HPDE6-E6E7 (cell line): ENCODE measurements at regions not wholly inside any gene's neighbourhood (a gene's known extent, or its start where the extent isn't known, plus 50 kb on each side); places are given as distances from the start of the nearest gene placed in this dataset.
A peak's percentile ranks its signal among the peaks of the same experiment; 100 is the strongest.
"Not testable (repeated sequence)": the region's sequence is repeated elsewhere in the genome, so short reads cannot be mapped to it uniquely, and the experiment has no call there.

Experiments used
- DNase-seq: peaks from one replicate; pipeline ENCODE4 v3.0.0; 2011; ENCODE audit warnings: missing footprints; ENCODE audit errors: extremely low spot score

GRCh38 chr3:163817015-163817414 lies 1261.3 kb downstream of the SI start:
- DNase-seq = no peak

- no peak for DNase-seq
Measured at GRCh38 chr3:163813935-163814334, 1264.4 kb downstream of the SI start.

- DNase-seq = no peak
Measured at GRCh38 chr3:163812006-163812405, 1266.3 kb downstream of the SI start.

- no peak for DNase-seq
Measured at GRCh38 chr3:163809540-163809993, 1268.7 kb downstream of the SI start.

- no peak for DNase-seq
Measured at GRCh38 chr3:163786416-163786815, 1291.9 kb downstream of the SI start.

- DNase-seq = peak; percentile 3
Measured at GRCh38 chr3:163785693-163786092, 1292.6 kb downstream of the SI start.

- no peak for DNase-seq
Measured at GRCh38 chr3:163779396-163780344, 1298.6 kb downstream of the SI start.

GRCh38 chr3:163776743-163777142 lies 1301.6 kb downstream of the SI start:
- no peak for DNase-seq

GRCh38 chr3:163773136-163773535 lies 1305.2 kb downstream of the SI start:
- peak; percentile 31 for DNase-seq

GRCh38 chr3:163768048-163768447 lies 1310.2 kb downstream of the SI start:
- DNase-seq = no peak

- DNase-seq = no peak
Measured at GRCh38 chr3:163766112-163766511, 1312.2 kb downstream of the SI start.

GRCh38 chr3:163753033-163753432 lies 1325.3 kb downstream of the SI start:
- no peak for DNase-seq

- DNase-seq = no peak
Measured at GRCh38 chr3:163745204-163745603, 1333.1 kb downstream of the SI start.

- no peak for DNase-seq
Measured at GRCh38 chr3:163735394-163735793, 1342.9 kb downstream of the SI start.

GRCh38 chr3:163730684-163731083 lies 1347.6 kb downstream of the SI start:
- no peak for DNase-seq

GRCh38 chr3:163726125-163726524 lies 1352.2 kb downstream of the SI start:
- no peak for DNase-seq

- no peak for DNase-seq
Measured at GRCh38 chr3:163722405-163722804, 1355.9 kb downstream of the SI start.

- no peak for DNase-seq
Measured at GRCh38 chr3:163721596-163721995, 1356.7 kb downstream of the SI start.

GRCh38 chr3:163717377-163717776 lies 1360.9 kb downstream of the SI start:
- no peak for DNase-seq

- DNase-seq = no peak
Measured at GRCh38 chr3:163708428-163708827, 1369.9 kb downstream of the SI start.

GRCh38 chr3:163707659-163708058 lies 1370.6 kb downstream of the SI start:
- no peak for DNase-seq

GRCh38 chr3:163698221-163698620 lies 1380.1 kb downstream of the SI start:
- DNase-seq = not testable (repeated sequence)

- DNase-seq = no peak
Measured at GRCh38 chr3:163692494-163692893, 1385.8 kb downstream of the SI start.
